OCI-LY1 (cell line): ENCODE measurements at regions not wholly inside any gene's neighbourhood (a gene's known extent, or its start where the extent isn't known, plus 50 kb on each side); places are given as distances from the start of the nearest gene placed in this dataset.
"Not testable (repeated sequence)": the region's sequence is repeated elsewhere in the genome, so short reads cannot be mapped to it uniquely, and the experiment has no call there.

Experiments used
- H2AFZ ChIP-seq: fragments of 200-600 bp; sonication (generic), shearing (Covaris generic); 2 replicates; pipeline ENCODE4 v1.6.0; 2014; ENCODE audit warnings: antibody characterized with exemption, mild to moderate bottlenecking, low read length
- H3F3A ChIP-seq: fragments of 200-600 bp; sonication (generic), shearing (Covaris generic); 2 replicates; pipeline ENCODE4 v1.6.0; 2014; ENCODE audit warnings: mild to moderate bottlenecking, antibody characterized with exemption, low read length, moderate library complexity; ENCODE audit not compliant: insufficient read depth
- H3K27ac ChIP-seq: fragments of 200-600 bp; sonication (generic); 2 replicates; pipeline ENCODE4 v1.5.1; 2014; ENCODE audit warnings: low read length, mixed run types, mild to moderate bottlenecking, low read depth; ENCODE audit not compliant: poor library complexity, severe bottlenecking
- H3K27me3 ChIP-seq: fragments of 200-600 bp; sonication (generic); 2 replicates; pipeline ENCODE4 v1.6.0; 2014; ENCODE audit warnings: antibody characterized with exemption, mild to moderate bottlenecking, low read length, moderate library complexity; ENCODE audit not compliant: insufficient read depth
- H3K36me3 ChIP-seq: fragments of 200-600 bp; sonication (generic); 2 replicates; pipeline ENCODE4 v1.6.1; 2014; ENCODE audit warnings: mild to moderate bottlenecking, antibody characterized with exemption, low read length, moderate library complexity, mixed read lengths; ENCODE audit not compliant: insufficient read depth
- H3K4me1 ChIP-seq: fragments of 200-600 bp; sonication (generic); 2 replicates; pipeline ENCODE4 v1.5.1; 2014; ENCODE audit warnings: mild to moderate bottlenecking, low read length, moderate library complexity; ENCODE audit not compliant: insufficient read depth, severe bottlenecking
- H3K4me2 ChIP-seq: fragments of 200-600 bp; sonication (generic), shearing (Covaris generic); 2 replicates; pipeline ENCODE4 v1.6.1; 2014; ENCODE audit warnings: low read length
- H3K4me3 ChIP-seq: fragments of 200-600 bp; sonication (generic); 2 replicates; pipeline ENCODE4 v1.5.1; 2014; ENCODE audit warnings: low read length, low read depth, mild to moderate bottlenecking, mixed read lengths; ENCODE audit not compliant: poor library complexity, severe bottlenecking
- H3K79me2 ChIP-seq: fragments of 200-600 bp; shearing (Covaris generic); 2 replicates; pipeline ENCODE4 v1.6.1; 2016; ENCODE audit warnings: mixed run types, low read length, mixed read lengths; ENCODE audit not compliant: insufficient read depth
- H3K9ac ChIP-seq: fragments of 200-600 bp; sonication (generic), shearing (Covaris generic); 2 replicates; pipeline ENCODE4 v1.6.1; 2014; ENCODE audit warnings: mild to moderate bottlenecking, low read length, mixed read lengths
- H3K9me2 ChIP-seq: fragments of 200-600 bp; sonication (generic), shearing (Covaris generic); 2 replicates; pipeline ENCODE4 v1.6.1; 2014; ENCODE audit warnings: low read depth, mild to moderate bottlenecking, low read length, mixed read lengths
- H3K9me3 ChIP-seq: fragments of 200-600 bp; shearing (Covaris generic); 2 replicates; pipeline ENCODE4 v1.6.1; 2014; ENCODE audit warnings: low read length, mixed read lengths
- H4K20me1 ChIP-seq: fragments of 200-600 bp; sonication (generic), shearing (Covaris generic); 2 replicates; pipeline ENCODE4 v1.6.0; 2016; ENCODE audit warnings: mild to moderate bottlenecking, low read length; ENCODE audit not compliant: insufficient read depth
- EZH2 ChIP-seq: fragments of 200-600 bp; sonication (generic), shearing (Covaris generic); IDR thresholded peaks from 2 replicates; pipeline ENCODE4 v1.8.0; 2017; ENCODE audit warnings: borderline replicate concordance, mixed run types, mild to moderate bottlenecking, antibody characterized with exemption, low read length, moderate library complexity, mixed read lengths
- TF ChIP-seq, protein P1 (sequence below): fragments of 200-600 bp; sonication (generic), shearing (Covaris generic); IDR thresholded peaks from 2 replicates; pipeline ENCODE4 v1.5.1; 2017; ENCODE audit warnings: mild to moderate bottlenecking, antibody characterized with exemption, low read length, moderate library complexity, mixed read lengths

DNA sequence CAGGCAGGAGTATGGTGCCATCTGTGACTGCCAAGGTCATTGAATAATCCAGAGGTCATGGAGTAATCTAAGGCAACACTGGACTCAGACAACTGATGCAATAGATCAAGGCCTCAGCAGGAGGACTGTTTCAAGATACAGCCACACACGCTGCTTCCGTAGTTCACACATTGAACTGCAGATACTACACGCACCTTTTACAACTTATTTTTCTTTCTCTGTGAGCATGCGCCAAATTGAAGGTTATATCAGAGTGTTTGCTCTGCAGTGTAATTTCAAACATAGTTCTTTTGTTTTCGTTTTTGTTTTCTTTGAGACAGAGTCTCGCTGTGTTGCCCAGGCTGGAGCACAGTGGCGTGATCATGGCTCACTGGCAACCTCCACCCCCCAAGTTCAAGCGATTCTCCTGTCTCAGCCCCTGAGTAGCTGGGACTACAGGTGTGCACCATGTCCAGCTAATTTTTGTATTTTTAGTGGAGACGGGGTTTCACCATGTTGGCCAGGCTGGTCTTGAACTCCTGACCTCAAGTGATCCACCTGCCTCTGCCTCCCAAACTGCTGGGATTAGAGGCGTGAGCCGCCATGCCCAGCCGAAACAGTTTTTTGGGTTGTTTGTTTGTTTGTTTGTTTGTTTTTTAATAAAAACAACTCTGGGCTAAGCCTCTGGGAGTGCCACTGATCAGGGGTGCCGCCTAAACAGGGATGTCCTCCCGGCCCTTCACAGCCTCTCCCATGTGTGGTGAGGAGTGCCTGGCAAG, 96.6 kb upstream of the NAA20 start:
- H3K79me2 ChIP-seq, result no peaks in the 10 kb centered on the region
- H2AFZ ChIP-seq, result no peak overlapping the region
- no peak overlapping the region for H3K4me3 ChIP-seq
- H3K4me2 ChIP-seq, result no peak overlapping the region
- H3K4me1 ChIP-seq, result no peaks in the 10 kb centered on the region
- H3K27me3 ChIP-seq, result no peaks in the 10 kb centered on the region
- no peaks in the 10 kb centered on the region for H4K20me1 ChIP-seq
- TF ChIP-seq, protein P1, sequence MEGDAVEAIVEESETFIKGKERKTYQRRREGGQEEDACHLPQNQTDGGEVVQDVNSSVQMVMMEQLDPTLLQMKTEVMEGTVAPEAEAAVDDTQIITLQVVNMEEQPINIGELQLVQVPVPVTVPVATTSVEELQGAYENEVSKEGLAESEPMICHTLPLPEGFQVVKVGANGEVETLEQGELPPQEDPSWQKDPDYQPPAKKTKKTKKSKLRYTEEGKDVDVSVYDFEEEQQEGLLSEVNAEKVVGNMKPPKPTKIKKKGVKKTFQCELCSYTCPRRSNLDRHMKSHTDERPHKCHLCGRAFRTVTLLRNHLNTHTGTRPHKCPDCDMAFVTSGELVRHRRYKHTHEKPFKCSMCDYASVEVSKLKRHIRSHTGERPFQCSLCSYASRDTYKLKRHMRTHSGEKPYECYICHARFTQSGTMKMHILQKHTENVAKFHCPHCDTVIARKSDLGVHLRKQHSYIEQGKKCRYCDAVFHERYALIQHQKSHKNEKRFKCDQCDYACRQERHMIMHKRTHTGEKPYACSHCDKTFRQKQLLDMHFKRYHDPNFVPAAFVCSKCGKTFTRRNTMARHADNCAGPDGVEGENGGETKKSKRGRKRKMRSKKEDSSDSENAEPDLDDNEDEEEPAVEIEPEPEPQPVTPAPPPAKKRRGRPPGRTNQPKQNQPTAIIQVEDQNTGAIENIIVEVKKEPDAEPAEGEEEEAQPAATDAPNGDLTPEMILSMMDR, result no peak
- TF ChIP-seq EZH2, result no peak
- H3K9me2 ChIP-seq, result no peaks in the 10 kb centered on the region
- no peaks in the 10 kb centered on the region for H3K9me3 ChIP-seq
- no peak overlapping the region for H3K9ac ChIP-seq
- no peaks in the 10 kb centered on the region for H3K36me3 ChIP-seq
- H3K27ac ChIP-seq, result no peak overlapping the region
- H3F3A ChIP-seq, result no peaks in the 10 kb centered on the region

DNA sequence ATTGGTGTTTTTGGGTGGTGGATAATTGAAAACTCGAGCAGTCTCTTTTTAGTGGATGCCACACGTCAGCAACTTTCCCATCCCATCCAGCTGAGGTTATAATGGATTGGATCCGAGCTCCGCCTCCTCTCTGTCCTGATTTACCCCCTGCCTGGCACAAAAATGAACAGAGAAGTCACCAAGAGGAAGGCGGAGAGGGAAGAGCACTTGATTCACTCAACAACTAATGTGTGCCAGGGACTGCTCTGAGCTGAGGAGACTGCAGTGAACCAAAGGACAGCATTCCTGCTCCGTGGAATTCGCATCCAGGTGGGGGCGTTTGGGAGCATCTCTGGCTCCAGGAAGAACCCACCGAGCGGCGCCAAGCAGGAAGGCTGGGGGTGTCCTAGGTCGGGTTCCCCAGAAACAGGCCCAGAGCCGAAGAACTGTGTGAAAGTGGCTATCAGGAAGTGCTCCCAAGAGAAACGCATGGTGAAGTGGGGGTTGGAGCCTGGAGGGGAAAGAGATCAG, 95.8 kb upstream of the NAA20 start:
- H3K79me2 ChIP-seq, result no peaks in the 10 kb centered on the region
- no peak overlapping the region for H2AFZ ChIP-seq
- no peaks in the 10 kb centered on the region for H3K4me1 ChIP-seq
- H3K4me3 ChIP-seq, result no peak overlapping the region
- no peak overlapping the region for H3K27ac ChIP-seq
- H3K9me2 ChIP-seq, result no peaks in the 10 kb centered on the region
- H3K9ac ChIP-seq, result no peak overlapping the region
- H3K36me3 ChIP-seq, result no peaks in the 10 kb centered on the region
- no peak overlapping the region for H3K4me2 ChIP-seq
- no peaks in the 10 kb centered on the region for H4K20me1 ChIP-seq
- no peaks in the 10 kb centered on the region for H3K9me3 ChIP-seq
- TF ChIP-seq, protein P1, result no peak
- no peak for TF ChIP-seq EZH2
- H3F3A ChIP-seq, result no peaks in the 10 kb centered on the region
- H3K27me3 ChIP-seq, result no peaks in the 10 kb centered on the region

DNA sequence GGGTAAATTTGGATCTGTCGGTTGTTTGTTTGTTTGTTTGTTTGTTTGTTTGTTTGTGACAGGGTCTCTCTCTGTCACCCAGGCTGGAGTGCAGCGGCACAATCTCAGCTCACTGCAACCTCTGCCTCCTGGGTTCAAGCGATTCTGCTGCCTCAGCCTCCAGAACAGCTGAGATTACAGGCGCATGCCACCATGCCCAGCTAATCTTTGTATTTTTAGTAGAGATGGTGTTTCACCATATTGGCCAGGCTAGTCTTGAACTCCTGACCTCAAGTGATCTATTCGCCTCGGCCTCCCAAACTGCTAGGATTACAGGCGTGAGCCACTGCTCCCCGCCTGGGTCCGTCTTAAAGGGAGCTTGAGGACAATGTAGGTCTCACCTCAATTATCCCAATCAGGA, 95.3 kb upstream of the NAA20 start:
- H3K27ac ChIP-seq, H4K20me1 ChIP-seq, H3K79me2 ChIP-seq, H3K4me3 ChIP-seq, H3K36me3 ChIP-seq, H3K9ac ChIP-seq, H2AFZ ChIP-seq, H3K4me1 ChIP-seq, H3K9me3 ChIP-seq, H3F3A ChIP-seq, H3K9me2 ChIP-seq, H3K4me2 ChIP-seq, H3K27me3 ChIP-seq: not testable (repeated sequence)

DNA sequence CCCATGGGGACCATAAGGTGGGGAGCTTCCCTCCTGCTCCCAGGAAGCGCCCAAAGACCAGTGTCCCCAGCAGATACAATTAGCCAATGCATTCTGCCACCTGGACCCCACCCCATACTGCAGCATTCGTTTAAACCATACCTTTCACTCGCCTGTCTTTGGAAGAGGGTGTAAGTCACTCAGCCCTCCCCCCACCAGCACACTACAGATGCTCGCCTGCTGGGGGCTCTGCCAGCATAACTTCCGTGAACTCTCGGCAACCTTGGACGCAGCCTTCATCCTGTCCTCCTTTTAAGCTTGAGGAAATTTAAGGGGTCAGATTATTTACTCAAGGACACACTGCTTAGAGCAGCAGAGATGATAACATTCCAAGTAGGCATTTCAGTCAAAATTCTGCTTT, 94.4 kb upstream of the NAA20 start:
- Histone ChIP-seq H3K27ac (no peak overlapping the region), H3K9ac (no peak overlapping the region), H3K27me3 (no peaks in the 10 kb centered on the region), H3K36me3 (no peaks in the 10 kb centered on the region), H3K9me3 (no peaks in the 10 kb centered on the region), H2AFZ (no peak overlapping the region), H3K4me3 (no peak overlapping the region), H3K4me1 (no peaks in the 10 kb centered on the region), H3K79me2 (no peaks in the 10 kb centered on the region), H3F3A (no peaks in the 10 kb centered on the region), H3K9me2 (no peaks in the 10 kb centered on the region), H4K20me1 (no peaks in the 10 kb centered on the region), H3K4me2 (no peak overlapping the region)
- TF ChIP-seq, protein P1, result no peak
- TF ChIP-seq EZH2, result no peak
